Inflammatory macrophage treated with lipopolysaccharide for 4 hours (primary cell): ENCODE measurements at regions not wholly inside any gene's neighbourhood (a gene's known extent, or its start where the extent isn't known, plus 50 kb on each side); places are given as distances from the start of the nearest gene placed in this dataset.
A peak's percentile ranks its signal among the peaks of the same experiment; 100 is the strongest.

Experiments used
- DNase-seq: peaks from one replicate; pipeline ENCODE4 v3.0.0-alpha.2; 2020

DNA sequence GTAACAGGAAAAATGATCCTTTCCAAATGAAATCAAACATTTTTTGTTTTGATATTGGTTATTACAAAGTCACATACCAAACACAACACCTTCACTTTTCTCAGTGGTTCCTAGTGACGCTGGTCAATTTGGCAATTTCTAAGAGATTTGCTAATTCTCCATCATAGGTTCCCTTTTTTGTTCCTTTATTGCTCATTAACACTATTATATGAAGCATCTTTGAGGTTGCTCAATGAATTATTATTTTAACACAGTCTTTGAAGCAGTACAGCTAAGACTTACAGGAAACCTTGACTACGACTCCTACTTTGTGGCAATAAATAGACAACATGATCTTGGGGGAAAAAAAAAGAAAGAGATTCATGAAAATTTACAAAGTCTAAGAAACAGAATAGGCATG, 152.2 kb upstream of the VRK2 start:
- peak; percentile 91 for DNase-seq

DNA sequence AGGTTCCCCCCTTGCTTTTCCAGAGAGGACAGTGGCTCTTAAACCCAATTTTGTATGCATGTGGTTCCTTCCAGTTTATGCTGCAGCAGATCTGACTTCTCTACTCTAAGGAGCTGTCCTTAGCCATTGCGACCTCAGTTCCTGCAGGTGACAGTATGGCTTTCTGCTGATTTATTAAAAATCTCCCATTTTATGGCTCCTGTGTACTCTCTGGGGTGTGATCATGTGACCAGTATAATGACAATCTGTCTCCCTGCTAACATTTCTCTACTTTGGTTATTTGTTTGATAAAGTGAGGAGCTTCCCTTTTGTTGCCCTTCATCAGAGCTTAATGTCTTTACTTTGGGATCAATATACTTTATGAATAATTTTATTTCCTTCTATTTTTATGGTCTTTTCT, 148.7 kb upstream of the VRK2 start:
- no peak for DNase-seq

DNA sequence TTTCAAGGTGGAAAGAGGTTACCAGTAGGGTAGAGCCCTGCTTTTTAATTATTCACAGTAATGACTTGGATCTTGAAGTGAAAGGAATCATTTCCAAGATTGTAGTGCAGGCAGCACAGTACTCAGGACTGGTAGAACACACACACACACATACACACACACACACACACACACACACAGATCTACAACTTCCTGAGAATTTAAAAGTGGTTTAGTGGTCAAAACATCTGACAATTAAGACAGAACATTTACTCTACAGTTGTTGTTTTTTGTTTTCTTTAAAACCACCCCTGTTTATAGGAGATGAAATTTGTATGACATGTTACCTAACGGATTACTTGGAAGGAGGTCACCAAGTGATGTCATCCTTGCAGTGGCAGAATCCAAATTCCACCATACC, 146.7 kb upstream of the VRK2 start:
- DNase-seq, result no peak

DNA sequence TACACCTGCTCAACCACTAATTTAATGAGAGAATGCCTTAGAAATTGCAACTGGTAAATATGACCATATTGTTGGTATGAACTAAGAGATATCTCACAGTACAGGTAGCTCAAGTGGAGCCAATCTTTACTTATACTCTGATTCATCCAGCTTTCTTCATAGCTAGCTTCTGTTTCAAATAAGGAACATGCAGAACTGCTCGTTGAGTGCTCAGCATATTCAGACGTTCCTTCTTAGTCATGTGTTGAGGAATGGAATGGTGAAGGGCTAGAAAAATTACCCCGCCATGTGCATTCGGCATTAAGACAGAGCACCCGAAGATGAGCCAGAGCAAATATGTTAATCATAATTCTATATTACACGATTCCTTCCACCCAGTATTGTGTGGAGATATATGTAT, 144.0 kb upstream of the VRK2 start:
- no peak for DNase-seq

DNA sequence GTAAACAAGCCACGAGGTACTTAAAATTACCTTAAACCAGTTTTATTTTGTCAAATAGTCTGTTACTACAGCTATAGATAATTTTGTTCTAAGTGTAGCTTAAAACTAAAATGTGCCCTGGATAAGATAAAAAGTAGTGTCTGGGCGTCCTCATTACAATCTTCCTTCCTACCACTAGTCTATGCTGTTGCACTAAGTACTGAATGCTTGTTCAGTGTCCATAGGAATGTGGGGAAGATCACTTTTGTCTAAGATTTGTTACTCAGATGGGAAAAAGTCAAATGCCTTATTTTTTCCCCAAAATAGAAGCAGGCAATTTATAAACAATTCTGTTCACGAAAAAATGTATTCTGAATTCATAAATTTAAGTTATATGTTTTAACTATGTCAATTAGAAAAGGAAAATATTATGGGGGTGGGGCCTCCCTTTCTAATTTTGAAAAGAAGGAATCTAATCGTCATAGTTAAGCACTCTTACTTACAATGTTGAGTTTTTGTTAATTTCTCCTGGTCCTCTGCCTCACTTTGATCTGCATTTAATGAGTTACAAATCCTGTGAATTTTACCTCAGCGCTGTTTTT, 140.4 kb upstream of the VRK2 start:
- DNase-seq, result peak; percentile 68

DNA sequence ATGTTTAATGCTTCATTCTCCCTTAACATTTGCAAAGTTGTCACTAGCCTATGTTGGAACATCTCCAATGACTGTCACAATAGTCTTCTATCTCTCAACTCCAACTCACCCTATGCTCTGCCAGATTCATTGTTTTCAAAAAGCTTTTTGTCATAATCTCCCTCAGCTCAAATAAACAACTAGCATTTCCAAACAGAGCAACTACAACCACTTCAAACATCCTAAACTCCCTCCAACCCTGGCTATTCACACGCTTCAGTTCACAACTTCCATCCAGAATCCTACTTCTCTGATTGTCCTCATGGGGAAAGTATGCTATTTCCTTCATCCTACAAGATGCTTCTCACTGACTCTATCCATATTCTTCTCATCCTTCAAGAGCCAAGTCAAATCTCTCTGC, 139.2 kb upstream of the VRK2 start:
- no peak for DNase-seq

DNA sequence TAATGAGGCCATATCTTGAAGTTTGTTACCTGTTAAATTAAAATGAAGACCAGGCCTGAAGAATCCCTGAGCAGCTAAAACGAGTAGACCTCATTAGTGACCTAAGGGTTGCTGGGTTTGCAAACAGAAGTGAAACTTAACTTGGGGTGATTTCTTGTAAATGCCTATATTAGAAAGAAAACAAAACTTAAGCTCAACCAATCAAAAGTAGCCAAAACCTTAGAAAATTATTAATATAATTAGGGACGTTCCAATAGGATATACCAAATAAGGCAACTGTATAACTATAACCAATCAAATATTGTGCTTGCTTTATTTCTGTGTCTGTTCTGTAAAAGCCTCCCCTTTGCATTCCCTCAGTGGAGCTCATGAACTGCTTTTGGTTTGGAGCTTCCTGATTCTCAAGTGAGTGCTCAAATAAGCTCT, 137.9 kb upstream of the VRK2 start:
- DNase-seq, result peak; percentile 85

DNA sequence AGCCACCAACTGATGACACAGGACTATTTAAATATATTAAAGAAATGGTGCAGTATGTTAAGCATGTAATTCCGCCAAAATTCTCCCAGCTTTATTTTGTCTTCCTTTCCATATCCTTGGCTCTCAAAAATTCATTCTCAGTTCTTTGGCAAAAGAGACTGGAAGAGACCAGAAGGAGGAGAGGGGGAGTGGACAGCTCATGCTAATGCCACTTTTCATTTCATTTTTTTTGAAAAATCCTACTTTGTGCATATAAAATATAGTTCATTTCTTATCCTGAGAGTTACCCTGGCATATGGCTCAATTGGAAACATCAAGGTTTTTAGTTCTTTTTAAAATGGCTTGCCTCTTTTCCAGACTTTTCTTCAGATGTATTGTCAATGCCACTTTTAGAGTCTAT, 128.5 kb upstream of the VRK2 start:
- no peak for DNase-seq

DNA sequence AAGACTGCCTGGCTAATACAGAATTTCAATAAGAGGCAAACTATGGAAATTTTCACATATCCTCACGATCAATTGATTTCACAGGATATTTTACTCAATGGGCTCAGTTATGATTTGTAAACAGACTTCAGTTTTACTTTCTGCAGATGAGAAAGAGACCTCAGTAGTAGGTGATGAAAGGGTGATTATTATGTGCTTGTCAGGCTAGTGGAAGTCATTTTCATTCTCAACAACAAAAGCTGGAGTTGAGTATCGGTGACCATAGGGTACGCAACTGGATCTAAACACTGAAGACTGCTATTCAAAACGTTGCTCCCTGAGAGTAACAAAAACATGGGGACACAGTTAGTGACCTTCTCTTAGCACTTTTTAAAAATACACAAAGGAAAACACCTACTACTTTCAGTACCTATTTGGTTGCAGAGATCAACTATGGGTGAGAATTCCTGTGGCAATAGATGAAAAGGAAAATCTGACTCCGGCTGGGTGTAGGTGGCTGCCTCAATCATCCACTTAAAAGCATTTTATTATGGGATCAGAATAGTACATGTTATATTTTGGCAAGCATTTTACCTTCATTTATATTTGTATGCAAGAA, 126.2 kb upstream of the VRK2 start:
- no peak for DNase-seq

DNA sequence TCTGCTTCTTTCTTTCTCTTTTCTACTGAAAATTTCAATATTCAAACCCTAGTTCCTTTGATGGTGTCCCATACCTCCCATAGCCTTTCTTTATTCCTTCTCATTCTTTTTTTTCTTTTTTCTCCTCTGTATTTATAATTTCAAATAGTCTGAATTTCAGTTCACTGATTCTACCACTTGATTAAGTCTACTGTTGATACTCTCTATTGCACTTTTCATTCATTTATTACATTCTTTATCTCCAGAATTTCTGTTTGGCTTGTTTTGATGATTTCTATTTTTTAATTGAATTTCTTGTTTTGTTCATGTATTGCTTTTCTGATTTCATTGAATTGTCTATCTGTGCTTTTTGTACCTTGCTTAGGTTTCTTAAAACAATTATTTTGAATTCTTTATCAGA, 111.9 kb upstream of the VRK2 start:
- no peak for DNase-seq

DNA sequence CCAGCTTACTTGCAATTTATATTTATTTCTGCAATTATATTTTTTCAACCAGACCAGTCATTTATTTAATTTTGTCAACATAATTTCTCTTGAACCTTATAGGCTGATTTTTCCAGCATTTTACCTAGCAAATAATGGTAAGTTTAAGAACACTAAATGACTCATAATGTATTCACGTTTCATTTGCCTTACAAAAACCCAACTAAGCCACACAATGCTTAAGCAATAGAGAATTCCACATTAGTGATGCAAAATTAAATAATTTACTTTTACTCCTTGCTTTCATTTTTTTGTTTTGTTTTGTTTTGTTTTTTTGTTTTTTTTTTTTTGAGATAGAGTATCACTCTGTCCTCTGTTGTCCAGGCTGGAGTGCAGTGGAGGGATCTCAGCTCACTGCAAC, 110.4 kb upstream of the VRK2 start:
- no peak for DNase-seq

DNA sequence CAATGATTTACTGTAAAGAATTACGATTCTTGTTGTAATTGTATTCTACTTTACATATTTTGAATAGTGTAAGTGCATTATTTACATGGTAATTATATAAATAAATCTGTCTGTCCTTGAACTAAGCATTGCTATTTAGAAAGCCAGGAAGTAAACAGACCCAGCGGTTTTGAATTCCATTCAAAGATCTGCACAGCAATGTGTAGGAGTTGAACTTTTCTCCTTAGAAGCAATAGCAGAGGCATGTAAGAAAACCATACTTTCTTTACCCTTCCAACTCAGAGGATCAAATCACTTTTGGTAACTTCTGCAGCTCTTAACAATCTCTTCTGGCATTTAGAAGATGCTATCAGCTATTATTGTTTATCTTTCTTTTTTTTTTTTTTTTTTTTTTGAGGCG, 109.2 kb upstream of the VRK2 start:
- no peak for DNase-seq

DNA sequence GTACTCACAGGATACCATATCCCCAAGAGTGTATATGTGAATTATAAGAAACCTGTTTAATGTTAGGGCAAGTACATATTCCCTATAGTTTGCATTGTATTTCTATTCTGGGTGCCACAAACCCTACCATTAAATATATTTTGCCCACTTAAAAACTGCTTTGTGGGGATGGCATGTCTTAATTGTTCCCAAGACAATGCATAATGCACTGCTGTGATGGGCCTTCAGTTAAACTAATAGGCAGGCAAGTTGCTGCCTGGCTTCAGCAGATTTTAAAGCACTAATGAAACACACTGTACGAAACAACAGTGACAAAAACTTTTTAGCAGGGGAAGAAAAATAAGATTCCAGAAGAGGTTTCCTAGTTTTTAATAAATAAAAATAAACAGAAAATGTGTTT, 104.8 kb upstream of the VRK2 start:
- DNase-seq, result no peak

DNA sequence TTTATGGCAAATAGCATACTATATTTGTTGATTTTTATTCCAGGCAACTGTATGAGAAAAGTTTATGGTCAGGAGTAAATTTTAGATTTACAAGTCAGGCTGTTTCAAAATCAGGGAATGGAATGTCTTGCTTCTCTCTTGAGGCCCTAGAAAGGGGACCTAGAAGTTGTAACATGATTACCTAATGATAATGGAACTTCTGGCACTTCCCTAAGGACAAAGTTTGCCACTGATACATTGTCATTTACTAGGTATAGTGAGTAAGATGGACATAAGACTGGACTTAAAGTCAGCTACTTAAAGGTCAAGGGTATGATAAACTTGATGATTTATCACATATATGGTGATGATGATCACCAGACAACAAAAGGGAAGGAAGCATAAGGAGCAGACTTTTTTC, 103.3 kb upstream of the VRK2 start:
- DNase-seq, result no peak

DNA sequence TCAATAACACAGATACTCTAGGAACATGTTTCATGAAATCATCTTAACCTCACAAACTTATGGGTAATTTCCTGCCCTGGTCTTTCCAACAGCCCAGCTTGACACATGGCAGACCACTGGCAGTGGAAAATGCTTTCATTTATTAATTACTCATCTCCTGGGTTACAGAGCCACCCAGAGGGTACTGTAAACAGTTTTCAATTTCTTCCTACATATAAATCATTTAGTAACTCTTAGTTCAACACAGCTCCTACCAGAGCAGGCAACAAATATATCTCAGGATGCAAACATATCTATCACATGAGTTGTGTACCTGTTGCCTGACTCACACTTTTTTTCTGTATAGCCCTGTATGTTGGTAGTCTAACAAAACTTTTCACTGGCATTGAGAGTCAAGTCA, 99.2 kb upstream of the VRK2 start:
- no peak for DNase-seq

DNA sequence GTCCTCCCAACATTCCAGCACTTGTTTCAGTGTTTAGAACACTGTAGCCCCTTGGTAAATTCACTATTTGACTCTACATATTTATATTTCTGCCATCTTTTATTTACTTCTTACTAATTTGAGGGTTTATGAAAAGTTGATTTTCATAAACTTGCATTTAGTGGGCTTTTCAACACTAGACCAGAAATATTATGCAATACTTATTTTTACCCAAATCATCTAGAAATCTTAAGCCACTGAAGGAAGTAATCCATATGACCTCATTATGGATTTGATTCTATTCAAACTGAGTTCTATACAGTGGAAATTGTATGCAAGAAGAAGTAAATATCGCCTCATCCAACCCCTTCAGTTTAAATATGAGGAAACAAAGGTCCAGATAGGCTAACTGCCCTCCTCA, 92.6 kb upstream of the VRK2 start:
- no peak for DNase-seq

DNA sequence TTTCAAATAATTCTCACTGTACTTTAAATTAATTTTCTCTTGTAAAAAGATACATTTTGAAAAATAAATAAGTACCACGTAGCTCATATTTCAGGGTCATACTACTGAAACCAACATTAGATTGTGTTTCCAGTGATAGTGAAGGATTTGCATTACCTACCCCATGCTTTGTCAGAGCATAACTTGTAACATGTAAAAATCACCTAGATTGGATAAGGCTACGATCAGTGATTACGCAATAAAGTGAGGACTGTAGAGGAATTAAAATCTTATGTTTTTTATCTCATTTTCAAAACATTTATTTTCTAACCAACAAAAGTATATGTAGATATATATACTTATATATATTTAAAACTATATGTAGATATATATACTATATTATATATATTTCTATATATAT, 89.4 kb upstream of the VRK2 start:
- DNase-seq, result no peak

DNA sequence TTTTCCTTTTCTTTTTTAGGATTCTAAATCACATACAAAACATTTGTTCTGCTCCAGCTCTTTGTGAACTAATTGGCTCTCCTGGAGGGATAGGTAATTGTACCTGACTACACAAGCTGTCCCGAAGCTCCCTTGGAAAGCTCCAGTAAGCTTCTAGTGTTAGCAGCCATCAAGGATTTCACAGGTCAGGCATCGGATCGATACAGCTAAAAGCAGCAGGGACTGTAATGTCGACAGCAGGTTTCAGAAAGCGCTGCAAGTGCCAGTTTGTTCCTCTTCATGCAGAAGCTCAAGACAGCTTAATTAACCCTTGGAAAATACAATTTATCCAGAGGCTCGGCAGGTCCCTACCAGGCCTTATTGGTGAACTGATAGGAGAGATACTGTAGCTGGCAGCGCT, 87.2 kb upstream of the VRK2 start:
- no peak for DNase-seq

DNA sequence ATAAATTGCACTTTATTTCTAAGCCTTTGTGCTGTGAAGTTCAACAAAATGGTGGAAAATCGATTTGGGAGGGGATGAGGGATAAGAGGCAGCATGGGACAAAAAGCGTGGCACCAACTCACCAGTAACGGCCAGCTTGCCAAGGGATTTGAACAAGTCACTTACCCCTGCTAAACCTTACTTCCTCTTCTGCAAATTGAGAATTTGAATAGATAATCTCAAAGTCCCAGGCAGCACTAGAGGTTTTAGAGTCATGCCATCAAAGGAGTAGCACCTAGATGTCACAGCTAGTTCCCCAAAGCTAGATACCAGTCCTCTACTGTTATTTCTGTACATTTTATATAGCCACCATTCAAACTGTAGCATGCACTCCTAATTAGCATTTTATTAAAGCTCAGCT, 83.7 kb upstream of the VRK2 start:
- no peak for DNase-seq

DNA sequence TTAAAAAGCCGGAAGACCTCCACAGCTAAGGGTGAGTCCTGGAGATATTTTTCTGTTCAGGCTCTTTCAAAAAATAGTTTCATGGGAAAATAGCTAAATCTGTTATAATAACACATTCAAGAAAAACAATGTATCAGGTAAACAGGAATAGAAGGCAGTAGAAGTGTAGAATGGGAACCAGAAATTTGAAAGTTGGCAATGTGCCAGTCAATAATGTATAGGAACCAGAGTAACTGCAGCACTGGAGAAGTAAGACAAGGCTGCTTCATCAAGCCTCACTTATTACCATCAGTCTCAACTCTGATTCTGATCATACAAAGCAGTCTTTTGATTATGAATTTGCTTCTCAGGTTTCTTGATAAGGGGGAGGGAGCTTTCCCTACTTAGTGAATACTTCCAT, 81.4 kb upstream of the VRK2 start:
- DNase-seq, result no peak

DNA sequence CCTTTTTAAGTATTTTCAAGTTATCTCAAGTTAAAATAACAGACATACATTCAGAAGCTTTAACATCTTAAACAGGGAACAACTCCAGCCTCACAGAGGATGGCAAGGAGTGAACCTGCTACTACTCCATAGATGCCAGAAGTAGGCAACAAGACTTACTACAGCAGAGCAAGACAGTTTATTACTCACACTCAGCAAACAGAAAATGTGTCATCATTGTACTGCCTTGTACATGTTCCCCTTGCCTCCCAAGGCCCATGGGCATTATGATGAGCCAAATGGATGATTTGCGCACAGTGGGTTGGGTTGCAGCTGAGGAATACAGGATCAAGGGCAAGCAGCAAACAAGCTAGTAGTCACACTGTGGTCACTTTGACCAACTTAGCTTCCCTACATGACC, 80.6 kb upstream of the VRK2 start:
- no peak for DNase-seq

DNA sequence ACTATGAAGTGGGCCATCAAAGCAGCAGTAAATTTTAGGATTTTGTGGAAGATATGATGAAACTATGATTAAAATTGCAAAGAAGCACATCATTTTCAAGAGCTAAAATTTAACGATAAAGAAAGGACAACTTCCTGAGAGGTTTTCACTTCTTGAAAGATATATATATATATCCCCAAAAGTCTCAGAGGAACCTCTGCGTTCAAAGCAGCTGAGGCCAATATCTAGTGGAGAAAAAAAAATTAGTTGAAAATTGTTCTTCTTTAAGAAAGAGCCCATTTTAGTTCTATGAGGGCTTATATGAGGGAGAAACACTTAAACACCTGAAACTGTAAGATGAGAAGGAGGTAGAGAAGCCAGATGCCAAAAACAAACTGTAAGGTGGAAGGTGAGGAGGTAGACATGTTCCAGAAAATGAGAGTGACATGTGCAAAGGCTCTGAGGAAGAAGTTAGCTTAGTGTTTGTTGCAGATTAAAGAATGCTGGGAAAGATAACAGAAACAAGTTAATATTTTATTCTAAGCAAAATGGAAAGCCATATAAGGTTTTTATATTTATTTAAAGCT, 72.9 kb upstream of the VRK2 start:
- no peak for DNase-seq

DNA sequence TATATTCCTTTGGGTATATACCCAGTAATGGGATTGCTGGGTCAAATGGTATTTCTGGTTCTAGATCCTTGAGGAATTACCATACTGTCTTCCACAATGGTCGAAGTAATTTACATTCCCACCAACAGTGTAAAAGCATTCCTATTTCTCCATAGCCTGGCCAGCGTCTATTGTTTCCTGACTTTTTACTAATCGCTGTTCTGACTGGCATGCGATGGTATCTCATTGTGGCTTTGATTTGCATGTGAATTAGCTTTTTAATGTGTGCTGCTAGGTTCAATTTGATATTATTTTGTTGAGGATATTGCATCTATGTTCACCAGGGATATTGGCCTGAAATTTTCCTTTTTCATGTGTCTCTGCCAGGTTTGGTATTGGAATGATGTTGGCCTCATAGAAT, 67.4 kb upstream of the VRK2 start:
- no peak for DNase-seq

DNA sequence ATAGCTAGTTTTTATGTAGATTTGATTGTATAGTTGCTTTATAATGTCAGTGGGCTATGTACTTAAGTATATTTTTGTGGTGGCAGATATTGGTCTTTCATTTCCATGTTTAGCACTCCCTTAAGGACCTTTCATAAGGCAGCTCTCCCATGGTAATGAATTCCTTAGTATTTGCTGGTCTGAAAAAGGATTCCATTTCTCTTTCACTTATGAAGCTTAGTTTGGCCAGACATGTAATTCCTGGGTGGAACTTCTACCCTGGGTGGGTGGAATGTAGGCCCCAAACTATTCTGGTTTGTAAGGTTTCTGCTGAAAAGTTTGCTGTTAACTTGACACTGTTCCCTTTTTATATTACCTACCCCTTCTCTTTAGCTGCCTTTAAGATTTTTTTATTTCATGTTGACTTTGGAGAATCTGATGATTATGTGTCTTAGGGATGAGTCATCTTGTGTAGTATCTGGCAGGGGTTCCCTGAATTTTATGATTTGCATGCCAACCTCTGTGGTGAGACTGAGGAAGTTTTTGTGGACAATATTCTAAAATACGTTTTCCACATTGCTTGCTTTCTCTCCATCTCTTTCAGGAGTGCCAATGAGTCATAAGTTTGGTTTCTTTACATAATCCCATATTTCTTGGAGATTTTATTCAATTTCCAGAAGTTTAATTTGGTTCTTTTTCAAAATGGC, 65.4 kb upstream of the VRK2 start:
- no peak for DNase-seq
